ENCODE measurements at regions not wholly inside any gene's neighbourhood (a gene's known extent, or its start where the extent isn't known, plus 50 kb on each side); places are given as distances from the start of the nearest gene placed in this dataset.

- Histone ChIP-seq H2BK5ac (ENCODE audit: low read depth, low read length) (no peak overlapping the region), H3K18ac (ENCODE audit: extremely low read depth, low read length) (no peak overlapping the region), H3K56ac (replicated peaks; ENCODE audit: insufficient read length, low read depth, low read length) (no peak overlapping the region), H3K36me3 (ENCODE audit: control insufficient read depth in 2 of 4, insufficient read depth in 4 of 4, low read length in 3 of 4) (no peaks in the 10 kb centered on the region), H3K23ac (ENCODE audit: insufficient read length) (no peak overlapping the region), H2BK12ac (ENCODE audit: low read depth, low read length) (no peak overlapping the region), H2AFZ (ENCODE audit: low read length) (no peak overlapping the region), H3K9me3 (ENCODE audit: insufficient read depth in 2 of 2, low read depth in 1 of 2, low read length in 1 of 2) (peaks cover 0 to 4% of the 10 kb centered on the region in 2 experiments; a peak in 1 of 4 replicates), H4K20me1 (replicated peaks in 1 of 2; ENCODE audit: control insufficient read depth in 1 of 2, insufficient read depth in 2 of 2, low read length in 2 of 2) (no peaks in the 10 kb centered on the region), H4K5ac (ENCODE audit: insufficient read length, low read depth, low read length) (no peak overlapping the region), H3K23me2 (ENCODE audit: low read depth, low read length) (no peaks in the 10 kb centered on the region), H3K9ac (replicated peaks in 1 of 4; ENCODE audit: extremely low read depth in 1 of 4, low read depth in 3 of 4, low read length in 3 of 4) (no peak overlapping the region), H3K4me1 (replicated peaks in 1 of 4; ENCODE audit: control insufficient read depth in 3 of 4, insufficient read depth in 4 of 4, low read length in 3 of 4) (no peaks in the 10 kb centered on the region), H2BK15ac (ENCODE audit: low read length) (no peak overlapping the region), H2AK5ac (ENCODE audit: low read depth, low read length) (no peak overlapping the region), H3K4me2 (ENCODE audit: insufficient read depth in 1 of 2, low read depth in 2 of 2, low read length in 2 of 2) (no peak overlapping the region), H3K4ac (replicated peaks; ENCODE audit: insufficient read length, low read depth, low read length) (no peak overlapping the region), H3K79me1 (ENCODE audit: low read depth, low read length) (no peaks in the 10 kb centered on the region), H3K79me2 (ENCODE audit: control insufficient read depth in 1 of 2, insufficient read depth in 2 of 2, low read length in 2 of 2) (no peaks in the 10 kb centered on the region), H4K91ac (replicated peaks; ENCODE audit: insufficient read length, low read length) (no peak overlapping the region), H3K27ac (ENCODE audit: low read depth, low read length) (no peak overlapping the region), H3K27me3 (replicated peaks in 1 of 4; ENCODE audit: control insufficient read depth in 3 of 4, extremely low read depth in 1 of 4, insufficient read depth in 3 of 4, low read length in 3 of 4) (peaks cover 0 to 2% (median 0%) of the 10 kb centered on the region in 4 experiments; a peak in 1 of 7 replicates), H3K14ac (ENCODE audit: insufficient read length) (no peak overlapping the region), H2BK120ac (replicated peaks; ENCODE audit: low read depth, low read length) (no peak overlapping the region), H3K4me3 (ENCODE audit: extremely low read depth in 1 of 4, insufficient read depth in 2 of 4, low read depth in 3 of 4, low read length in 4 of 4) (no peak overlapping the region), H4K8ac (ENCODE audit: extremely low read depth, insufficient read depth, low read length) (no peak overlapping the region), H2BK20ac (ENCODE audit: low read length) (no peak overlapping the region)
- DNase-seq (ENCODE audit: low read depth in 1 of 2, low spot score in 2 of 2): no peak
- POLR2A ChIA-PET (ENCODE audit: partially characterized antibody): no interaction called here
- 89% methylated on average over 3 of the region's 3 CpGs; no CpG with 5 or more reads in 1 of the 2 experiments for WGBS, 2 experiments (ENCODE audit: extremely low coverage in 1 of 2, insufficient coverage in 1 of 2, insufficient read length in 1 of 2, insufficient replicate concordance in 2 of 2, low coverage in 1 of 2, low lambda C conversion rate in 2 of 2, missing lambda C conversion rate in 1 of 2)
- no peak for FAIRE-seq
- CTCF ChIA-PET (ENCODE audit: partially characterized antibody): interaction anchor here (0.8 to 1.5 kb wide), 3 partner anchors 37 to 206 kb away, joined by 3 to 5 read pairs (median 4); no protein-coding TSS in a partner anchor
- TF ChIP-seq JUN (IDR thresholded peaks at IDR 0.05; ENCODE audit: low read depth, low read length): no peak
- TF ChIP-seq, protein P1, sequence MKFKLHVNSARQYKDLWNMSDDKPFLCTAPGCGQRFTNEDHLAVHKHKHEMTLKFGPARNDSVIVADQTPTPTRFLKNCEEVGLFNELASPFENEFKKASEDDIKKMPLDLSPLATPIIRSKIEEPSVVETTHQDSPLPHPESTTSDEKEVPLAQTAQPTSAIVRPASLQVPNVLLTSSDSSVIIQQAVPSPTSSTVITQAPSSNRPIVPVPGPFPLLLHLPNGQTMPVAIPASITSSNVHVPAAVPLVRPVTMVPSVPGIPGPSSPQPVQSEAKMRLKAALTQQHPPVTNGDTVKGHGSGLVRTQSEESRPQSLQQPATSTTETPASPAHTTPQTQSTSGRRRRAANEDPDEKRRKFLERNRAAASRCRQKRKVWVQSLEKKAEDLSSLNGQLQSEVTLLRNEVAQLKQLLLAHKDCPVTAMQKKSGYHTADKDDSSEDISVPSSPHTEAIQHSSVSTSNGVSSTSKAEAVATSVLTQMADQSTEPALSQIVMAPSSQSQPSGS (IDR thresholded peaks at IDR 0.05; ENCODE audit: low read length): no peak
- TF ChIP-seq SAP30 (IDR thresholded peaks at IDR 0.05; ENCODE audit: insufficient read depth, insufficient replicate concordance, low read length): no peak
- TF ChIP-seq CHD1 (IDR thresholded peaks at IDR 0.05; ENCODE audit: low read depth, low read length): no peak
- no peak for TF ChIP-seq TAF1 (IDR thresholded peaks at IDR 0.05; ENCODE audit: low read depth, low read length)
- TF ChIP-seq FOSL1 (IDR thresholded peaks at IDR 0.05; ENCODE audit: insufficient read depth, low read depth, low read length): no peak
- no peak for TF ChIP-seq RAD21 (IDR thresholded peaks at IDR 0.05 in 1 of 2, conservative IDR thresholded peaks at IDR 0.05 in 1 of 2; ENCODE audit: low read depth in 2 of 2, low read length in 2 of 2)
- TF ChIP-seq ZNF274 (IDR thresholded peaks at IDR 0.05; ENCODE audit: borderline replicate concordance, extremely low read depth, low read length): no peak
- no peak for TF ChIP-seq RNF2 (IDR thresholded peaks at IDR 0.05; ENCODE audit: borderline replicate concordance, low read depth, low read length, missing control alignments, poor library complexity, severe bottlenecking)
These were observed 339.1 kb upstream of the RGMA start for GRCh38 chr15:93428150-93428549.

Measured in H1 (cell line).